ENCODE measurements at regions not wholly inside any gene's neighbourhood (a gene's known extent, or its start where the extent isn't known, plus 50 kb on each side); places are given as distances from the start of the nearest gene placed in this dataset.
A peak's percentile ranks its signal among the peaks of the same experiment; 100 is the strongest.

- FAIRE-seq = no peak
- no peaks in the 10 kb centered on the region for H3K4me1 ChIP-seq
Observed at GRCh38 chr9:106700676-106701075, 162.3 kb upstream of the ZNF462 start.

GRCh38 chr9:106701611-106702010 is 161.4 kb upstream of the ZNF462 start:
- Histone ChIP-seq H3K27me3 (no peaks in the 10 kb centered on the region), H3K9me3 (no peaks in the 10 kb centered on the region), H3K36me3 (no peaks in the 10 kb centered on the region), H3K27ac (no peak overlapping the region), H3K4me1 (no peaks in the 10 kb centered on the region), H3K4me3 (no peak overlapping the region)
- WGBS, 2 donors = 96 to 100% methylated on average over 1 of the region's 1 CpG
- no peak for DNase-seq
- intact Hi-C loops (cut with DNase I) = no loop called here
- FAIRE-seq = no peak
- TF ChIP-seq CTCF (IDR thresholded peaks at IDR 0.05) = no peak
- ATAC-seq = no peak

More at GRCh38 chr9:106700676-106701075, 162.3 kb upstream of the ZNF462 start:
- intact Hi-C loops (cut with DNase I) = no loop called here
- Histone ChIP-seq H3K27ac (no peak overlapping the region), H3K4me3 (no peak overlapping the region), H3K9me3 (no peaks in the 10 kb centered on the region), H3K27me3 (no peaks in the 10 kb centered on the region), H3K36me3 (no peaks in the 10 kb centered on the region)
- TF ChIP-seq CTCF (IDR thresholded peaks at IDR 0.05) = no peak
- ATAC-seq = no peak
- no peak for DNase-seq

GRCh38 chr9:106704056-106704615 is 158.8 kb upstream of the ZNF462 start:
- no peaks in the 10 kb centered on the region for H3K27me3 ChIP-seq
- FAIRE-seq (no peak), DNase-seq (no peak), ATAC-seq (no peak)
- no peaks in the 10 kb centered on the region for H3K36me3 ChIP-seq
- H3K9me3 ChIP-seq = no peaks in the 10 kb centered on the region
- no peak for TF ChIP-seq CTCF (IDR thresholded peaks at IDR 0.05)
- no peak overlapping the region for H3K27ac ChIP-seq
- H3K4me1 ChIP-seq = no peaks in the 10 kb centered on the region
- H3K4me3 ChIP-seq = no peak overlapping the region
- intact Hi-C loops (cut with DNase I) = no loop called here
- 75 to 80% methylated on average over 5 of the region's 5 CpGs for WGBS, 2 donors

DNA sequence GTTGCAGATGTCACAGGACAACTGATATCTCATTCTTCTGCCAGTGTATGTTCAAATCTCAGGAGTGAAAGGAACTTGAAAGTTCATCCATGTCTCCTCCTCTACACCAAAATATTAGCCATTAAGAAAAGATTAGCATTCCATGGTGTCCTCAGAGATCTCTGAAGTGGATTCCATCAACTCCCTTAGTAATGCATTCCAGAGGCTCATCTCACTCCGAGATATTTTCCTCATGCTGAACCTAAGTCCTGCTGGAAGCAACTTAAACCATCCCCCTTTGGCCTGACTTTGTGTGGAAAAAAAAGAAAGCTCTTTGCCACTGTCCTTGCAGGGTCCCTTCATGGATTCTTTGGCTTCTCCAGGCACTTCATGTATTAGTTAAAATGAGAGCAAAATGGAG is 155.7 kb upstream of the ZNF462 start:
- FAIRE-seq = no peak
- intact Hi-C loops (cut with DNase I) = no loop called here
- DNase-seq = no peak
- Histone ChIP-seq H3K4me1 (no peaks in the 10 kb centered on the region), H3K27me3 (no peaks in the 10 kb centered on the region), H3K4me3 (no peak overlapping the region), H3K9me3 (no peaks in the 10 kb centered on the region), H3K36me3 (no peaks in the 10 kb centered on the region), H3K27ac (no peak overlapping the region)
- ATAC-seq = no peak
- TF ChIP-seq CTCF (IDR thresholded peaks at IDR 0.05) = no peak
- 74 to 84% methylated on average over 1 of the region's 1 CpG for WGBS, 2 donors

- WGBS, 2 donors = 57 to 63% methylated on average over 13 of the region's 13 CpGs
- intact Hi-C loops (cut with DNase I) = no loop called here
- no peak for TF ChIP-seq CTCF (IDR thresholded peaks at IDR 0.05)
- Histone ChIP-seq H3K27me3 (no peaks in the 10 kb centered on the region), H3K9me3 (no peaks in the 10 kb centered on the region), H3K4me1 (no peaks in the 10 kb centered on the region), H3K36me3 (no peaks in the 10 kb centered on the region), H3K4me3 (no peak overlapping the region), H3K27ac (no peak overlapping the region)
- ATAC-seq (peak in 2 of 4 donors; percentile 57 to 59), FAIRE-seq (no peak), DNase-seq (no peak)
Observed at GRCh38 chr9:106707738-106708474, 155.1 kb upstream of the ZNF462 start.
